ENCODE measurements at regions not wholly inside any gene's neighbourhood (a gene's known extent, or its start where the extent isn't known, plus 50 kb on each side); places are given as distances from the start of the nearest gene placed in this dataset.
A peak's percentile ranks its signal among the peaks of the same experiment; 100 is the strongest.
"Not testable (repeated sequence)": the region's sequence is repeated elsewhere in the genome, so short reads cannot be mapped to it uniquely, and the experiment has no call there.

GRCh38 chr18:38496222-38496793, 930.7 kb upstream of the CELF4 start:
- ATAC-seq (peak; percentile 26), DNase-seq (ENCODE audit: low spot score in 2 of 2) (no peak)
- H3K27ac Mint-ChIP-seq = no peak overlapping the region
- H3K36me3 Mint-ChIP-seq = no peaks in the 10 kb centered on the region
- no peaks in the 10 kb centered on the region for H3K4me1 Mint-ChIP-seq
- peaks cover 7% of the 10 kb centered on the region for H3K9me3 Mint-ChIP-seq
- no peak overlapping the region for H3K4me3 Mint-ChIP-seq

GRCh38 chr18:38494065-38494464, 928.5 kb upstream of the CELF4 start:
- ATAC-seq = no peak
- peaks cover 13% of the 10 kb centered on the region for H3K9me3 Mint-ChIP-seq
- H3K4me3 Mint-ChIP-seq = no peak overlapping the region
- DNase-seq (ENCODE audit: low spot score in 2 of 2) = no peak
- no peaks in the 10 kb centered on the region for H3K4me1 Mint-ChIP-seq
- no peaks in the 10 kb centered on the region for H3K36me3 Mint-ChIP-seq
- H3K27ac Mint-ChIP-seq = no peak overlapping the region

- no peak for DNase-seq (ENCODE audit: low spot score in 2 of 2)
- H3K36me3 Mint-ChIP-seq = no peaks in the 10 kb centered on the region
- peaks cover 13% of the 10 kb centered on the region for H3K9me3 Mint-ChIP-seq
- H3K27ac Mint-ChIP-seq = no peak overlapping the region
- no peak for ATAC-seq
- H3K4me1 Mint-ChIP-seq = no peaks in the 10 kb centered on the region
- H3K4me3 Mint-ChIP-seq = no peak overlapping the region
Measured at GRCh38 chr18:38491195-38491594, 925.6 kb upstream of the CELF4 start.

- H3K36me3 Mint-ChIP-seq; ATAC-seq; H3K27ac Mint-ChIP-seq; H3K4me3 Mint-ChIP-seq; DNase-seq (ENCODE audit: low spot score in 2 of 2); H3K4me1 Mint-ChIP-seq; H3K9me3 Mint-ChIP-seq: not testable (repeated sequence)
Measured at GRCh38 chr18:38489721-38490120, 924.1 kb upstream of the CELF4 start.

DNA sequence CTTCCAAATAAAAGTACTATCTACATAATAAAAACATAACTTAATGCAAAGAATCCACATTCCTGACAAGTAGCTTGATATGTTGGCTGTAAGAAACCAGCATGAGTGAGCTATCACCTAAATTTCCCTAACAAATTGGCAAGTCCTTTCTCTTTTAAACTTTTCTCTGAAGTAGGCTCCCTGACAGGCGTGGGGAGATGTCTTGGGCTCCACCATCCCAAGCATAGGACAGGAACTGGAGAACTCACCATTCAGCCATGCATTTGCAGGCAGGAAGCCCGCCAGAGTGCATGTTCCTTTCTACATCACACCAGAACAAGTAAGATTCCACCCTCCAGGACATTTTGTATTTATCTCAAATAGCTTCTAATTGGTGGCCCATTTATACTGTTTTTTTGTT, 921.9 kb upstream of the CELF4 start:
- no peak overlapping the region for H3K27ac Mint-ChIP-seq
- no peaks in the 10 kb centered on the region for H3K4me1 Mint-ChIP-seq
- no peak for DNase-seq (ENCODE audit: low spot score in 2 of 2)
- ATAC-seq = no peak
- H3K4me3 Mint-ChIP-seq = no peak overlapping the region
- H3K36me3 Mint-ChIP-seq = no peaks in the 10 kb centered on the region
- peaks cover 14% of the 10 kb centered on the region for H3K9me3 Mint-ChIP-seq

GRCh38 chr18:38483326-38483725, 917.7 kb upstream of the CELF4 start:
- Mint-ChIP-seq H3K27ac (no peak overlapping the region), H3K36me3 (no peaks in the 10 kb centered on the region), H3K9me3 (peaks cover 12% of the 10 kb centered on the region), H3K4me1 (no peaks in the 10 kb centered on the region), H3K4me3 (no peak overlapping the region)
- ATAC-seq = no peak
- no peak for DNase-seq (ENCODE audit: low spot score in 2 of 2)

DNA sequence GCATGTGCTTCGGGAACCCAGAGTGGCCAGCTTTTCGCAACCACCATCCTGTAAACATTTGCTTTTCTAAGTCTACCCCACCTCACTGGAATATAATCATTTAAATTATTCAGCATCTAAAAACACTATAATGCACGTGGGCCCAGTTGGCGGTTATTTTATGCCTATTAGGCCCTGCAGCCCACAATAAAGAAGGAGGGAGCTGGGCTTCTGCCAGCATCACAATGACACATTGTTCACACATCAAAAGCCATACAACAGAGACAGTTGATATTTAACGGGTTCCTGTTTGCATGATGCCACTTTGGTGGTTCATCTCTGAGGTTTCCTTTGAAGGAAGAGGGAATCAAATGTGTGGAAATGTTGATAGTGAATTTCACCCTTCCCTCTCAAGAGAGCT, 916.0 kb upstream of the CELF4 start:
- Mint-ChIP-seq H3K27ac (no peak overlapping the region), H3K36me3 (no peaks in the 10 kb centered on the region), H3K9me3 (peaks cover 12% of the 10 kb centered on the region), H3K4me1 (no peaks in the 10 kb centered on the region), H3K4me3 (no peak overlapping the region)
- no peak for ATAC-seq
- no peak for DNase-seq (ENCODE audit: low spot score in 2 of 2)

DNA sequence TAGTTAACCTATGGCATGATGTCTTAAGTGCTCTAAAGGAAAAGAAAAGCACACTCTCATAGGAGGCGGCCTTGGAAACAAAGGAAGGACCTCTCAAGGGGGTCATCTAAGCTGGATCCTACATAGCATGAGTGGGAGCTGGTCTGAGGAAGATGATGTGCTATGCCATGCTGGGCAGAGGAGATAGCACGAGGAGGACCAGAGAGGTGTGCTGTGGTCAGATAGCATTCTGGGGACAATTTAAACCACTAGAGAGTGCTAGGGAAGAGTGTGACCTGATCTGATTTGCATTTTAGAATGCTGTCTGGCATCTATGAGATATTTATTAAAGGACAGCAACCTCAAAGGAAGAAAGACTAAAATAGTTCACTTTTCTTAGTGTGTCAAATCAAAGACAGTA, 910.1 kb upstream of the CELF4 start:
- Mint-ChIP-seq H3K27ac (no peak overlapping the region), H3K36me3 (no peaks in the 10 kb centered on the region), H3K4me3 (no peak overlapping the region), H3K9me3 (peaks cover 14% of the 10 kb centered on the region), H3K4me1 (no peaks in the 10 kb centered on the region)
- ATAC-seq (no peak), DNase-seq (ENCODE audit: low spot score in 2 of 2) (no peak)

- ATAC-seq (no peak), DNase-seq (ENCODE audit: low spot score in 2 of 2) (no peak)
- peaks cover 13% of the 10 kb centered on the region for H3K9me3 Mint-ChIP-seq
- H3K4me3 Mint-ChIP-seq = no peak overlapping the region
- no peaks in the 10 kb centered on the region for H3K4me1 Mint-ChIP-seq
- H3K36me3 Mint-ChIP-seq = no peaks in the 10 kb centered on the region
- no peak overlapping the region for H3K27ac Mint-ChIP-seq
Measured at GRCh38 chr18:38473535-38473934, 907.9 kb upstream of the CELF4 start.

DNA sequence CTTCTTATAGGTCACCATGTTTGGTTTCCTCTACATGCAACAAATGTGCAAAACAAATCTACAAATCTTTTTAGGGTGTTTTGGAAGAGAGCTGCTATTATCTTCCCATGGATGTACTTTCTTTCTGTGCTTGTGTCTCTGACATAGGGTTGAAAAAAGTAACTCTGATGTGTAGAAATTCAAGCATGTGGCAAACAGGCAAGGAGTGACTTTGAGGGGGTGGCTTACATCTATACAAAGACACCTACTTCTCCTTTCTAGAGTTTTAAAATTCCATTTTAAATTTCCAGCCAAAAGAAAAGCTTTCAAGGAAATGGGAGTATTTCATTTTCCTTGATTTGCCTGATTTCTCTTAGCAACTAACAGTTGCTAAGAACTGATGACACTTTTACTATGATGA, 904.8 kb upstream of the CELF4 start:
- ATAC-seq (no peak), DNase-seq (ENCODE audit: low spot score in 2 of 2) (no peak)
- peaks cover 8% of the 10 kb centered on the region for H3K9me3 Mint-ChIP-seq
- no peaks in the 10 kb centered on the region for H3K4me1 Mint-ChIP-seq
- H3K36me3 Mint-ChIP-seq = no peaks in the 10 kb centered on the region
- H3K4me3 Mint-ChIP-seq = no peak overlapping the region
- no peak overlapping the region for H3K27ac Mint-ChIP-seq

- H3K4me1 Mint-ChIP-seq = no peaks in the 10 kb centered on the region
- peaks cover 10% of the 10 kb centered on the region for H3K9me3 Mint-ChIP-seq
- no peak overlapping the region for H3K27ac Mint-ChIP-seq
- no peaks in the 10 kb centered on the region for H3K36me3 Mint-ChIP-seq
- H3K4me3 Mint-ChIP-seq = no peak overlapping the region
- no peak for DNase-seq (ENCODE audit: low spot score in 2 of 2)
- ATAC-seq = no peak
Measured at GRCh38 chr18:38466426-38466825, 900.8 kb upstream of the CELF4 start.

- Mint-ChIP-seq H3K4me1 (no peaks in the 10 kb centered on the region), H3K27ac (no peak overlapping the region), H3K36me3 (no peaks in the 10 kb centered on the region), H3K9me3 (peaks cover 11% of the 10 kb centered on the region), H3K4me3 (no peak overlapping the region)
- no peak for DNase-seq (ENCODE audit: low spot score in 2 of 2)
- ATAC-seq = no peak
Measured at GRCh38 chr18:38464024-38464423, 898.4 kb upstream of the CELF4 start.

GRCh38 chr18:38460657-38461056, 895.1 kb upstream of the CELF4 start:
- ATAC-seq = no peak
- DNase-seq (ENCODE audit: low spot score in 2 of 2) = no peak
- Mint-ChIP-seq H3K4me1 (no peaks in the 10 kb centered on the region), H3K9me3 (peaks cover 17% of the 10 kb centered on the region), H3K27ac (no peak overlapping the region), H3K36me3 (no peaks in the 10 kb centered on the region), H3K4me3 (no peak overlapping the region)

DNA sequence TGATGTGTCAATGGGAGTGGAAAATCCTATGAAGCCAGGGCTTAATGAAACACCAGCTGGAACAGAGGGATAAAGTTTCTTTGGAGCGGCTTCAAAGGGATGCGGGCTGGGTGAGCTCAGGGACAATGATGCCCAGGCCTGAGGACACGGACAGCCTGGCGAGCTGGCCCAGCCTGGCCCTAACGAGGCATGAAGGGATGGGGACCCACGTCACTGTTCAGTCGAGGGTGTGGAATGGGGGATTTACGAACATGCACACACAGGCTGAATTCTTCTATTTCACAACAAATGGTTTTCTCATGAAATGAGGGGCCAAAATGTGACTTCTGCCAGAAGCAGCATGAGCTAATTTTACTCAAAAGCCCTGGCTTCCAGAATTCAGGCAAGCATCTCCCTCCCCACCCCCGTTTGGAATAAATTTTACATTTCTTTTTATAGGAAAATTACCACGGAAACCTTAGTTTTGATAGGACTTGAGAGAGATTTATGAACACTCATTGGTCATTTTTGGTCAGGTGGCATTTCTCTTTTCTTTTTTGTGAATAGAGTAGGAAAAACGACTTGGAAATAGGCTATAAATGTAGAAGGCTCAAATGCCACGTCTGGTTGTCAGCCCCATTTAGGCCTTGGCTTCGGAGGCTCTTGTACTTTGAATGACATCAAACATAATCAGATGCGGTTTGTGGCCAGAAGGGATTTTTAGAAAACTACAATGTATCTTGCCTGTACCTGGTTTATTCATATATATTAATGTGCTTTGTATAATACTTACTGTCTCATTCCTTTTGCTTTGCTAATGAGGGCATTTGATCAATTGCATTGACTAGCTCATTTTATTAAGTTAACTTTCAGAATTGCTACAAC, 893.8 kb upstream of the CELF4 start:
- ATAC-seq (no peak), DNase-seq (ENCODE audit: low spot score in 2 of 2) (no peak)
- Mint-ChIP-seq H3K4me3 (no peak overlapping the region), H3K4me1 (no peaks in the 10 kb centered on the region), H3K36me3 (no peaks in the 10 kb centered on the region), H3K27ac (no peak overlapping the region), H3K9me3 (peaks cover 14% of the 10 kb centered on the region)

- Mint-ChIP-seq H3K4me1 (no peaks in the 10 kb centered on the region), H3K27ac (no peak overlapping the region), H3K4me3 (no peak overlapping the region), H3K36me3 (no peaks in the 10 kb centered on the region), H3K9me3 (peaks cover 14% of the 10 kb centered on the region)
- DNase-seq (ENCODE audit: low spot score in 2 of 2) (no peak), ATAC-seq (no peak)
Measured at GRCh38 chr18:38458698-38459097, 893.1 kb upstream of the CELF4 start.

DNA sequence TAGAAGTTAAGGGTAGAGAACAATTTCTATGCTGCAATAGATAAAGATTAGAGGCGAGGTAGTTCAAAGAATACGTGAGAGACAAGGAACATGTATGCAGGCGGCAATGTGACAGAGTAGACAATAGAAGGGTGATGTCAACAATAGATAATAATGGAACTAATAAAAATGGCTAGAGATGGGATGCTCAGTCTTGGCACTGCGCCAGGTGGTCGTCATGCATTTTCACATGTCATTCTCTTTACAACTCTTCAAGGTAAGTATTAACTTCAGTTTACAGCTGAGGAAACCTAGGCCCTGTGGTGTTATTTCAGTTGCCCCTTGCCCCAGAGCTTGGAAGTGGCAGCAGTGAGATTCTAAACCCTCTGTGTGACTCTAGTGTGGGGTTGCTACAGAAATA, 890.7 kb upstream of the CELF4 start:
- Mint-ChIP-seq H3K9me3 (peaks cover 18% of the 10 kb centered on the region), H3K27ac (no peak overlapping the region), H3K4me3 (no peak overlapping the region), H3K36me3 (no peaks in the 10 kb centered on the region), H3K4me1 (no peaks in the 10 kb centered on the region)
- ATAC-seq (no peak), DNase-seq (ENCODE audit: low spot score in 2 of 2) (no peak)

Measured in stimulated activated effector memory CD8-positive, alpha-beta T cell treated with anti-CD3 and anti-CD28 coated beads, Interleukin-12 subunit alpha, Interleukin-12 subunit beta, amount 100 ng/mL, for 72 hours (primary cell).